Panc1 (cell line): ENCODE measurements at regions not wholly inside any gene's neighbourhood (a gene's known extent, or its start where the extent isn't known, plus 50 kb on each side); places are given as distances from the start of the nearest gene placed in this dataset.

Experiments
- CTCF ChIP-seq: fragments of 450-650 bp; IDR thresholded peaks from 2 replicates; pipeline ENCODE4 v1.5.1; 2017; ENCODE audit warnings: mild to moderate bottlenecking
- REST ChIP-seq, 2 experiments: IDR thresholded peaks; 2 replicates each; pipeline ENCODE4 v1.6.1; 2011 to 2012; ENCODE audit warnings: low read depth in 2 of 2, control low read depth in 1 of 2, low read length in 1 of 2, mild to moderate bottlenecking in 1 of 2, moderate library complexity in 1 of 2; ENCODE audit not compliant: insufficient read depth in 1 of 2
- SIN3A ChIP-seq: IDR thresholded peaks from 2 replicates; pipeline ENCODE4 v1.6.1; 2012; ENCODE audit warnings: low read depth, mild to moderate bottlenecking, low read length, moderate library complexity, borderline replicate concordance; ENCODE audit not compliant: insufficient read depth

GRCh38 chrX:39275500-39276068, 474.3 kb downstream of the MID1IP1 start:
- no peak for TF ChIP-seq CTCF
- TF ChIP-seq REST (IDR thresholded peaks at IDR 0.05; ENCODE audit: insufficient read depth in 1 of 2, low read depth in 2 of 2, low read length in 1 of 2), result no peak
- TF ChIP-seq SIN3A, result no peak
